Epithelial cell of esophagus (primary cell): ENCODE measurements at regions not wholly inside any gene's neighbourhood (a gene's known extent, or its start where the extent isn't known, plus 50 kb on each side); places are given as distances from the start of the nearest gene placed in this dataset.

Source experiments
- DNase-seq: peaks from one replicate; pipeline ENCODE4 v3.0.0; 2010; ENCODE audit warnings: low read depth
- H3K4me3 ChIP-seq: 2 replicates; pipeline ENCODE4 v1.5.1; 2011; ENCODE audit warnings: mild to moderate bottlenecking, low read length, control low read depth
- TF ChIP-seq, protein P1 (sequence below): IDR thresholded peaks from 2 replicates; pipeline ENCODE4 v1.5.1; 2011; ENCODE audit warnings: low read depth, mild to moderate bottlenecking, low read length, control low read depth, inconsistent platforms; ENCODE audit not compliant: insufficient read depth; ENCODE audit errors: missing control alignments

DNA sequence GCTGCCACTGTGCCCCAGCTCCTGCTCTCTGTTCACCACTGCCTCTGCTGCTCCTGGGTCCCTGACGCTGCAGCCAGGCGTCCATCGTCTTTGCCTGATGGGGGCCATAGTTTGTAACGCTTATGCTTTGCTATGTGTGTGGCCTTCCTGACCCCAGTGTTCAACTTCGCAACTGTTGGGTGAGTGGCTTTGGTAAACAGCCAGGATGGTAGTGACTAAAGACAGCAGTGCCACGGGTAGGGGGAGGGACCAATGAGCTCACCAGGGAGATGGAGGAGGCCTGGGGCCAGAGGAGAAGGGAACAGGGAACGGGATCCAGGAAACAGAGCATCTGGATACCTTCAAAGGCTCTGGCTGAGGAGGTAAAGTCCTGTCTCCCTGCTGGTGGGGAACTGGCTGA is 75.9 kb upstream of the ALDH1L1 start:
- DNase-seq = peak; percentile 29
- H3K4me3 ChIP-seq = no peak overlapping the region
- TF ChIP-seq, protein P1, sequence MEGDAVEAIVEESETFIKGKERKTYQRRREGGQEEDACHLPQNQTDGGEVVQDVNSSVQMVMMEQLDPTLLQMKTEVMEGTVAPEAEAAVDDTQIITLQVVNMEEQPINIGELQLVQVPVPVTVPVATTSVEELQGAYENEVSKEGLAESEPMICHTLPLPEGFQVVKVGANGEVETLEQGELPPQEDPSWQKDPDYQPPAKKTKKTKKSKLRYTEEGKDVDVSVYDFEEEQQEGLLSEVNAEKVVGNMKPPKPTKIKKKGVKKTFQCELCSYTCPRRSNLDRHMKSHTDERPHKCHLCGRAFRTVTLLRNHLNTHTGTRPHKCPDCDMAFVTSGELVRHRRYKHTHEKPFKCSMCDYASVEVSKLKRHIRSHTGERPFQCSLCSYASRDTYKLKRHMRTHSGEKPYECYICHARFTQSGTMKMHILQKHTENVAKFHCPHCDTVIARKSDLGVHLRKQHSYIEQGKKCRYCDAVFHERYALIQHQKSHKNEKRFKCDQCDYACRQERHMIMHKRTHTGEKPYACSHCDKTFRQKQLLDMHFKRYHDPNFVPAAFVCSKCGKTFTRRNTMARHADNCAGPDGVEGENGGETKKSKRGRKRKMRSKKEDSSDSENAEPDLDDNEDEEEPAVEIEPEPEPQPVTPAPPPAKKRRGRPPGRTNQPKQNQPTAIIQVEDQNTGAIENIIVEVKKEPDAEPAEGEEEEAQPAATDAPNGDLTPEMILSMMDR = no peak

DNA sequence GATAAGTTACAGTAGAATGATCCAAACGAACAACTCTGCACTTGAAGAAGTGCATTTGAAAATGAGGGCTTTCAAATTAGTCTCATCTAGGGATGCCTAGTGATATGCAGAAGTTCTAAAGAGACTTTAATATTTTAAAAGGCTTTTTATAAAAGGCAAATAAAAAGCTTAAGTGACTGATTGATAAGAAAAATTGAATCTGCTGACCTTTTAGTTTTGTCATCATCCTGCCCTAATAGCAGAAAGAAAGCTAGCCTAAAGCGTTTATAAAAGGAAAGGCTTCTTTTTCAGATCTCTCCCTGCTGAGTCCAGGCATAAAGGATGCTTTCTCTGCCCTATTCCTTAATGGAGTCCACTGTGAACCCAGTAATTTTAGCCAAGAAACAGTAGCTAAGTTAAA is 72.7 kb upstream of the ALDH1L1 start:
- no peak overlapping the region for H3K4me3 ChIP-seq
- TF ChIP-seq, protein P1 = no peak
- DNase-seq = no peak

DNA sequence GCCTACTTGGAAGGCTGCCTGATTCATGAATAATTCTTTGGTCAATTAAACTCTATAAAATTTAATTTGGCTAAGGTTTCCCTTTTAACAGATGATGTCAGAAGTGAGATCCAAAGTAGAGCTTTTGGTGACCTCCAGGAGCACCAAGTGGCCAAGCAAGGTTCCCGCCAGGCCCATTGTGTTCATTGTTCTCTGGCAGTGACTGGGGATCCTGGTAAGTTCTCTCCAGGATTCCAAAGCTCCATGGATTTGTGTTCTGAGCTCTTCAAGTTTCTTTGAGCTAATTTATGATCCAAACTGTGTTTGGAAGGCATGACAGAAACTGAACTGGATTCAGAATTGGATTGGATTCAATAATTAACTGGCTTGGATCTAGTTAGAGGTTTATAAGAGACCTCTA is 72.0 kb upstream of the ALDH1L1 start:
- DNase-seq = no peak
- no peak overlapping the region for H3K4me3 ChIP-seq
- TF ChIP-seq, protein P1 = no peak

DNA sequence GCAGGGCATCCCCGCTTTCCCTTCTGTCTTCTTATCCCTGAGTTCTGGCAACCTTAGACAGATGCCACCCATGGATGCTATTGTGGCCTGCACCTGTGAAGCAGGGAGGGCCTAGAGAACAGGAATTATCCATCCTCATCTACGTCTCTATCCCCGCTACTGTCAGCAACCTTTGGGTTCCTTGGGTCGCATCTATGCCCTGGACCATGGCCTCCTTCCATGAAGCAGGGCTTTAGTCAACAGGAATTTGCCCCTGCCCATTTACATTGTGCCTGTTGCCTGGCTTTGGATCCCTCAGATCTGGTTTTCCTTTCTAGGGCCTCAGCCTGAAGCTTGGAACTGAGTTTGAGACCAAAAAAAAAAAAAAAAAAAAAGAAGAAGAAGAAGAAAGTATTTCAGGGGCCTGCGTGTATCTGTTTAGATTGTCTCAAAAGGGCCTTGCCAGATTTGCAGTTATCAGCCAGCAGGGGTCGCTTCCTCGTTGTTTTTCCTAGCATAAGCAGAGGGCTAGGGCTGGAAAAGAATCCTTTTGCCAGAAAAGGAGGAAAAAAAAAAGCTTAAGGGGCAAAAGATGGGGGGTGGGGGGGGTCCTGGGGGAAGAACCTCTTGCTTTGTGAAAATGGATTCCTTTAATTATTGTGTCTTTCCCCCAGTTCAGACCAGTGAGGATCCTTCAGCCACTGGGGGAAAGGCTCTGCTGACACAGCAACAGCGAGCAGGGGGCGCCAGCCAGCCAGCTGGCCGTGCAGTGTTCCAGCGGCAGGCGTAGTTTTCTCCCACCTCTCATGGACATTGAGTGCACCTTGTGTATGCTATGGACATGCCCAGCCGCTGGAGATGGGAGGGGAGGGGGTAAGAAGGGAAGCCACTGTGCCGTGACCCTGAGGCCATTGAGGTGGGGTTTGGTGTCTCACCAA is 65.7 kb upstream of the ALDH1L1 start:
- no peak overlapping the region for H3K4me3 ChIP-seq
- peak; percentile 61 for DNase-seq
- TF ChIP-seq, protein P1 = peak; percentile 68
